HG02938 (cell line): ENCODE measurements at regions not wholly inside any gene's neighbourhood (a gene's known extent, or its start where the extent isn't known, plus 50 kb on each side); places are given as distances from the start of the nearest gene placed in this dataset.

Source experiments
- ATAC-seq: cut with Tn5 transposase; IDR thresholded peaks from one replicate; pipeline ENCODE4 v1.9.1; 2021; ENCODE audit warnings: mild to moderate bottlenecking, moderate library complexity; ENCODE audit not compliant: unreplicated experiment

DNA sequence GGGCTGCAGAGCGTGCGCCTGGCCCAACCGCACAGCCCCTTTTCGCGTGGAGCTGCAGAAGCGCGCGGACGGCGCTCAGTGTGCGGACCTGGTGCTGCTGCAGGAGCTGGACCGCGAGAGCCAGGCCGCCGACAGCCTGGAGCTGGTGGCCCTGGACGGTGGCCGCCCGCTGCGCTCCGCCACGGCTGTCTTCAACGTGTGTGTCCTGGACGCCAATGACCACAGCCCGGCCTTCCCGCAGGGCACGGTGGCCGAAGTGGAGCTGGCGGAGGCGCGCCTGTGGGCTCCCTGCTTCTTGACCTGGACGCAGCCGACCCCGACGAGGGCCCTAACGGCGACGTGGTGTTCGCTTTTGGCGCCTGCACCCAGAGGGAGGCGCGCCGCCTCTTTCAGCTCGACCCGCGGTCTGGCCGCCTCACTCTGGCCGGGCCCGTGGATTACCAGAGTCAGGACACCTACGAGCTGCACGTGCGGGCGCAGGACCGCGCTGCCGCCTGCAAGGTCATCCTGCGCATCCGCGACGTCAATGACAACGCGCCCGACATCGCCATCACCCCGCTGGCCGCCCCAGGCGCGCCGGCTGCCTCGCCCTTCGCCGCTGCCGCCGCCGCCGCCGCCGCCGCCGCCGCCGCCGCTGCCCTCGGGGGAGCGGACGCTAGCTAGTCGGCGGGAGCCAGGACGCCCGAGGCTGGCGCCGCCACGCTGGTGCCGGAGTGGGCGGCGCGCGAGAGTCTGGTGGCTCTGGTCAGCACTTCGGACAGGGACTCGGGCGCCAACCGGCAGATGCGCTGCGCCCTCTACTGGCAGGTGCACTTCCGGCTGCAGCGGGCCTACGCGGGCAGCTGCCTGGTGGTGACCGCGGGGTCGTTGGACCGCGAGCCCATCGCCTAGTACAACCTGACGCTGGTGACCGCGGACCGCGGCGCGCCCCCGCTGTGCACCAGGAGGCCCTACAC is 172.2 kb downstream of the OLFM4 start:
- ATAC-seq: no peak

DNA sequence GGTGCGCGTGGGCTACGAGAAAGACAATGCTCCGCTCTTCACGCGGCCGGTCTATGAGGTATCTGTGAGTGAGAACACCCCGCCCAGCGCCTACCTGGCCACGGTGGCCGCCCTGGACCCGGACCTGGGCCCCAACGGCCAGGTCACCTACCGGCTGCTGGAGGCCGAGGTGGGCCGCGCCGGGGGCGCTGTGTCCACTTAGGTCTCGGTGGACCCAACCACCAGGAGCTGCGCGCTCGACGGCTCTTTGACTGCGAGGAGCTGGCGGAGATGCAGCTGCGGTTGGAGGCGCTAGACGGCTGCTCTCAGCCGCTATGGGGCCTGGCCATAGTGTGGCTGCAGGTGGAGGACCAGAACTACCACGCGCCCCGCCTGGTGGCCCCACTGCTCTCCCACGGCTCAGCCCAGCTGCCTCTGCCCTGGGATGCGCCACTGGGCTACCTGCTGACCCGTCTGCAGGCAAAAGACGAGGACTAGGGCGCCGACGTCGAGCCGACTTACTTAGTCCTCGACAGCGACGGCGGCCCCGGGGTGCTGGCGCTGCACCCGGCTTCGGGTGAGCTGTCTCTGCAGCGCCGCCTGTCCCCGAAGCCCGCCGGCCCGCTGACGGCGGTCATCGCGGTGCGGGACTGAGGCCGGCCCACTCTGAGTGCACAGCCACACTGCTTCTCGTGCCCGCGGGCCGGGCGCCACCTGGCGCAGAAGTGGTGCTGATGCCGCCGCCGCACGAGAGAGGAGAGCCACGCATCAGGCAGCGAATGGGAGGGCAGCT is 173.0 kb downstream of the OLFM4 start:
- ATAC-seq: no peak

DNA sequence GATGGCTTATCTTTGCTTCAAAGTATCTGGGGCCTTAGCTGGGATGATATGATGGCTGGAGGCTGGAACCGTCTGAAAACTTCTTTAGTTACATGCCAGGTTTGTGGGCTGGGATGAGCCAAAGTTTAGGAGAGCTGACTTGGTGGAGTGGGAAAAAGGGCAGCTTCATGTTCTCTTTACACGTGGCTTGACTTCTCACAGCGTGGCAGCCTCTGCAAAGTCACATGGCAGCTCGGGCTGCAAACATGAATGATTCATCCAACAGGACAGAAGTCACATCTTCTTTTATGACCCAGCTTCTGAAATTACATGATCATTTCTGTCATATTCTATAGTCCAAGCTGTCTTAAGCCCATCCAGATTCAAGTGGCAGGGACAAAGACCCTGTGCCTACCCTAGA is 176.0 kb downstream of the OLFM4 start:
- no peak for ATAC-seq

DNA sequence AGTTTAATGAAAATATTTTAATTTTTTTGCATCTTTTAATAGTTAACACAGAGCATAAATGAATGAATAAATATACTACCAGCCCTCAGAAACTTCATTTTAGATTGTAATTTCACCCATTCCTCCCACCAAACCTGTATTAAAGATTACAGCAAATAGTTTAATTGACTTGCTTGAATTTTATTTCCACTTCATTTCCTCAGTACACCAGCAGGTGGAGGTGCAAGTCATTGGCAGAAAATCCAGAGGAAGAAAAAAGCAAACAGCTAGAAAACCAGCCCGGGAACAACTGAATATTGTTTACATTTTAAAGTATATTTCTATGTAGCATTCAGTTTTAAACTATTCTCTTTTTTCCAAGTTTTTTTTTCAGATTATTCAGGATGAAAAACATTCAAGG is 177.8 kb downstream of the OLFM4 start:
- ATAC-seq: no peak

DNA sequence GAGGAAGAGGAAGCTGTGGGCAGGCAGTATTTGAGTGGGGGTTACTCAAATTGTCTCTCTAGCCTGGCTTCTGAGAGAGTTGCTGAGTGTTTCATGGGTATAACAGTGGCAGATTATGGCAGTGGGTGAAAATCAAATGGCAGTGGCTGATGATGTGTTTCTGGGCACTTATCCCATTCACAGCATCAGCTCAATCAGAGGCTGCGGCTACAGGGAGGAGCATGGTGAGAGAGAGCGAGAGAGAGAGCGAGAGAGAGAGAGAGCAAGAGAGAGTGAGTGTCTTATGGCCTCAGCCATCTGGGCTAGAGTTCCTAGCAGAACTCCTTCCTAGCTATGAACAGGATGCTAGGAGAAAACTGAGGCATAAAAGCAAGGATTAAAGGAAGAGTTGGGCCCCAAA is 178.9 kb downstream of the OLFM4 start:
- ATAC-seq: no peak

DNA sequence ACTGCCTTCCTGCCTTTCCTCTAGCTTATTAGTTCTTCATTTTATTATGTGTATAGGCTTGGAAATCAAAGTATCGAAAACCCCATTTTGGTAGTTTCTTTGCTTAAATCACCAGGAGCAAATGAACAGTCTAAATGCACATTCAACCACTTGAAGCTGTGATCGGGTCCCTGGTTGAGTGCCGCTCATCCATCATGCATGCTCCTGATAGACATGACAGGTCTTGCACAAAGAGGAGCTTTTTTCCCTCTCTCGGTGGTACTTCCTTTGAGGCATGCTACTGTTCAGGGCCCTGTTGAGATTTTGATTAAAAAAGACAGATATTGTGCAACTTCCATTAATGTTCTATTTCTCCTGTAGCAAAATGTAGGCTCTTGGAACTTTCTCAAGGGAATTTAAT is 185.8 kb downstream of the OLFM4 start:
- ATAC-seq: no peak

DNA sequence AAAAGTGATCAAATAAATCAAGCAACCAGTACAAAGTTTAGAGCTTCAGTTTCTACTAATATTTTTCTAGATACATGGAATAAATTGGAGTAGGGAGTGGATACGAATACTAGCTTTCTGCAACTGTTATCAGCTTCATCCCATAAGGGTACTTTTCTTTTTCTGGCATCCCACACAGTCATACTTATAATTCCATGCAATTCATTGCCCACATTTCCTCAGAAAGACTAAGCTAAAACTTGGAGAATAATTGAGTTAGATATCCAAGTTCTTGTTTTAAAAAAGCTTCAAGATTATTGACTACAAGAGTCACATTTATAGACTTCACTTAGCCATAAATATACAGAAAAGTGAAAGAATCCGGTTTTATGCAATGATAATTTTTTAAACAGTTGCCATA is 186.9 kb downstream of the OLFM4 start:
- ATAC-seq: no peak

DNA sequence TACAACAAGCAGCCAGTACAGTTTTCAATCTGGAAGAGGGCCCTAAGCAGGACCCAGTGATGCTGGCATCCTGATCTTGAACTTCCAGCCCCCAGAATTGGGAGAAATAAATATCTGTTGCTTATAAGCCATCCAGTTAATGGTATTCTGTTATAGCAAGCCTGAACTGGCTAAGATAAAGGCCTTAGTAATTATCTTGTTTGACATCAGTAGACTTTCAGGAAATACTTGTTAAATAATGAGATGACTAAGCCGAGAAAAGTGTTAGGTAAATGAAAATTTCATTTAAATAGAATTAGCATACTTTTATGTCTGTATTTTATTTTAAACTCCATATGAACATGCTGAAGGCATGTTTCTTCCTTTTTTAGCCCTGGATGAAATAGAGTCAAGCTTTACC is 188.2 kb downstream of the OLFM4 start:
- ATAC-seq: no peak

DNA sequence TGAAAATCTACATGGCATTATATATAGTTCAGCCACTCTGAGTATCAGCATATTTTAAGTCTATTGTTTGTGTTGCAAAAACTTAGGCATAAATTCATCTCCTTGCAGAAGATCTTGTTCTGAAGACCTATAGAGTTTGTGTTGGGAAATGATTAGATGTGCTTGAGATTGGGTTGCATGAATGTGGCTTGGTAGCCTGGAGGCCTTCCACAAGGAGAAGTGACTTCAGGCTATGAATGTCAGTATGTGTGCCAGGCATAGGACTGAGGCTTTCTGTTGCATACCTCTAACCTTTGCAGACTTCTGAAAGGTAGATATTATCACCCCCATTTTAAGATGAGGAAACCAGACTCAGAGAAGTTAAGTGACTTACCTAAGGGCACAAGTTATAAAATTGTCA is 188.6 kb downstream of the OLFM4 start:
- no peak for ATAC-seq

DNA sequence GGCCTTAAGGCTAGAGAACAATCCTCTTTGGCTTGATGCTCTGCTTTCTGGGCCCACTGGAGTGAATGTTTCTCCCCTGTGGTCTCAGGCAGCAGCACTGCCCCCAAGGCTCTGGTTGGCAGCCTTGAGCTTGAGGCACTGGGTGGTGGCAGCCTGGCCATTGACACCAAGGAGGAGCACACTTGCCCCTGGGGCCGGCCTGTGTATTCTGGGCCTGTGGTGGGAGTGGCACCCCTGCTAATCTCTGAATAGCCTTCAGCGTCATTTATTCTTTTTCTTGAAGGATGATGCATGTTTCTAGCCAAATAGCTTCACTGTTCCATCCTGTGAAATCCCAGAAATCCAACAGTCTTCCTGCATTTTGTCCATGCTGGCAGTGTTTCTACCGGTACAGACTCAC is 191.4 kb downstream of the OLFM4 start:
- no peak for ATAC-seq

DNA sequence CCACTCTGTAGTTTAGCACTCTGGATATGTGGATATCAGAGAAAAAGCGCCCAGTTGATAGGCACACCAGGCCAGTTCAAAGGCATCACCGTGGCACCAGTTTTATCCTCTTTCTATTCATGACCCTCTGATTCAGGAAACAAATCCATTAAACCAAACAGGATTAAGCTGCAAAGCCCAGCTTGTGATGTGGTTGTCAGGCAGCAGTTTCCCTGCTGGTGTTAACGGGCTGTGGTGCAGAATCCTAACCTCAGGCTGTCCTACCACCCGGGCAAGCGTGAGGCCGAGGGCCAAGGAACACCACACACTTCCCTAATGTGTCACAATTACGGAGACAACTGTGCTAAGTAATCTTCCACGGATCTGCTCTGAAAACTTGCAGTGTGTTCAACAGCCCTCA is 209.1 kb downstream of the OLFM4 start:
- no peak for ATAC-seq

DNA sequence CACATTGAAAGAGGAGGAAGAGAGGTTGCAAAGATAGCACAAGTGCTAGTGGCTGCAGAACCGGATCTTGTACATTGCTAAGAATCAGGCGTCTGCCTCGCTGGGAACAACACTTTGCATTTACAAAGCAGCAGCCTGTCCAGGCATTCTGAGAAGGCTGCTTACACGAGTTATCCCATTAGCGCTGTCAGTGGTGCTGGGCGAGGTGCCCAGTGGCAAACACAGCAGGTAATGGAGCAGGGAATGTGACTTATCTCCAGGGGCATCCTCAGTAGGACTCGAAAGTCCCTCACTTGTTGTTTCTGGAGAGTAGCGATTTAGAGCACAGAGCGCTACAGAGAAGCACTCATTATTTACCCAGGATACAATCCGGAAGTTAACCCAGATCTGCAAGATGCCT is 209.6 kb downstream of the OLFM4 start:
- no peak for ATAC-seq

DNA sequence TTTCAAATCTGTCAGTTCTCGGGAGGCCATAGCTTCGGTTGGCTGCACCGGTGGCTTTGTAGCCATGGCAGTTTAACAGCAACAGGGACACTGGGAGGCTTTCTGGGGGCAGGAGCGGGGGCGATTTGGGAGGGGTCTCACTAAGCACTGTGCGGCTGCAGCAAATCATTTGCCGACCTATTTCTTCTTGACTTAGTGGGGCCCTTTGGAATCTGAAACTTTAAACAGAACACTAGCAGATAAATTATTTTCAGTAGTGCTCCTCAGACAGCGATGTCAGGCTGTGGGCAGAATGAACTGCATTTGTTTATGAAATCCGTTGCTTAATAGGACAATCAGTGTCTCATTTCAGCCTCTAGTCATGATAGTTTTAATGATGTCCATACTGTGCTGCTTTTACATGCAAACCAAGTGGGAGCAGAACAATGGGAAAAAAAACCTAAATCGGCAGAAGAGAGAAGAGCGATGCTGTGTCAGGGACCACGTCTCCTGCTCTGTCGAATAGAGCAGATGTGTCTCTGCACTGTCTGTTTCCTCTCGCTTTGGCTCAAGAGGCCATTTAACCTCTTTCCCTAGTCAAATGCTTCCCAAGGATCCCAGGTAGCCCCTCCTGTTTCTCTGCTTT is 211.9 kb downstream of the OLFM4 start:
- no peak for ATAC-seq

DNA sequence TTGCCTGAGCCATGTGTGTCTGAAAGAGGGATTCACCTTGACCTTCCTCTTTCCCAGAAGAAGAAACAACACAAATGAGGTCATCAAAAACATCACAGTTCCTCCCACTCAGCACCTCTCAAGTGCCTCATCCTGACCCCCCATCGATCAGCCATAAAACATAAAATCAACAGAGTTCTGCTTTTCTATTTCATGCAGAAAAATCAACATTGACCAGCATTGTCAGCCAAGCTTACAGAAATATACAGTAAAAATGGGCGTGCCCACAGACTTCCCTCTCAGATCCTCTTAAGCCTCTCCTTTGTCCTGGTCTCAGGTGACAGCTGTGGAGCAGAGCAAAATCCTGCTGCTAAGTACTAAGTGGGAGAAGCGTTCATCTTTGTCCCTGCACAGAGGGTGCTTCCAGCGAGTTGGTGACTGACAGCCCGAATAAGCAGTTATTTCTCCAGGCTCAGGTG is 213.3 kb downstream of the OLFM4 start:
- no peak for ATAC-seq

DNA sequence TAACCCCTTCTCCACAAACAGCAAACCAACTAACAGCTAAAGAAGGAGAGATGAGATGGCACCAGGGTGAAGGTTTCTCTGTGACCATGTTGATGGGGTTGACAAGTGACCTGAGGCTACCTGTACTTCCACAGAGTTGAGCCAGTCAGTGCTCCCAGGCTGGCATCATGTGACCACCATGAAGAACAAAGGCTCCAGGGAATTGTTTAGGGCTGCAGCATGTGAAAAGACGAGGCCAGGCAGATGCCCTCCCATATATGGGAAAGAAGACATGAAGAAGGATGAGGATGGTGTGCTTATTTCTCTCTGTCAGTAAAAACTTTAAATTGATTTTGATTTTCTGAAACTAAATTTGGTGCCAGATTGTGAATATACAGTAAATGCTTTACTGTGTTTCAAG is 220.6 kb downstream of the OLFM4 start:
- no peak for ATAC-seq

DNA sequence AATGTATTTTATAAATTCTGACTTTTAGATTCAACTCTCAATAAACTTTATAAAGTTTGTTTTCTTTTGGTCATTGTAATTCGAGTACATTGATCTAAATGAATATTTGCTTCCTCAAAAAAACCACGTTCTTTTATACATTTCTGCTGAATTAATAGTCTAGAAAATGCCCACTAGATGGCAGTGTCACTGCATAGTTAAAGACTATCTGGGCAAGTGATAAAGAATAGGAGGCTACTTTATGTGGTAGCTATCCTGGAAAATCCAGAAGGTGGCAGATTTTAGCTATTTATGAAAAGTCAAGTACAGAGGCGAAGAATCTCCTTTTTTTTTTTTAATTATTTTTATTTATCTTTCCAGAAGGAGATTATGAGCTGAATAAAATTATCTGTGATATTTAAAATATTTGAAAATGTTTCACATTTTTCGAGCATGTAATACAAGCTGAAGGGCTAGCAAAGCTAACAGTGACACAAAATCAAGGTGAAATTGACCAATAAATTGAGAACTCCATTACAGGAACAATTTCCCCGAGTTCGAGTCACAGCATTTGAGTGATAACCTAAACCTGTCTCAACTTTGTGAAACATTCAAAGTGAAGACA is 221.8 kb downstream of the OLFM4 start:
- ATAC-seq: peak; percentile 93

DNA sequence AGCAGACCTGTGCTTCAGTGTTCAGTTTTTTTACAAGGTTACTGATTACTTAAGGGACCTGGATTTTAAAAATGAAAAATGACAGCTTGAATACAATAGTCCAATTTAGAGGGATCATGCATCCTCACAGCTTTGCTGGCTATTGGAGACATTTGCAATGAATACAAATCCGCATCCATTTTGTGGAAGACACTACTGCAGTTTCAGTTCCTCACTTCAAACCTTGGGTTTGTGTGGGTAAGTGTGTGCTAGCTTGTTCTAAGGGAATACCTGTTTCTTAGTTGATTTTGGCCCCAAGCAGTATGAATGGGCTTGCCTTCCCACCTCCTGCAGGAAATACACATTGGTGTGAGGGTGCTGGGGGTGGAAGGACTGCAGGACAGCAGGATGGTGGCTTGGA is 222.4 kb downstream of the OLFM4 start:
- ATAC-seq: no peak

DNA sequence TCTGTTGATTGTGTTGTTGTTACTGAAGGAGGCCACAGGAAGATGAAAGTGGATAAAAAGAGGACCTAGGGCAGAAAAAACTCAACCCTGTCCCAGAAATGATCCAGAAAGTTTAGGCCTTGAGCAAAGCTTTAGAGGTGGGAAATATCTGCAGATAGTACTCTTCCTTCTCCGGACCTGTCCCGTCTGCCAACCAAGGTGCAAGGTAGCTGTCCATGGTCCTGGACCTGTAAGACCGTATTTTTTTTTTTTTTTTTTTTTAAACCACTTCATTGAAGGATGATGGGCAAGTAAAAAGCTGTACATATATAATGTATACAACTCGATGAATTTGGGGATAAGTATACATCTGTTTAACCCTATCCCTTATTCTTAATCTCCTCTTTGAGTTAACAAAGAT is 225.9 kb downstream of the OLFM4 start:
- no peak for ATAC-seq

DNA sequence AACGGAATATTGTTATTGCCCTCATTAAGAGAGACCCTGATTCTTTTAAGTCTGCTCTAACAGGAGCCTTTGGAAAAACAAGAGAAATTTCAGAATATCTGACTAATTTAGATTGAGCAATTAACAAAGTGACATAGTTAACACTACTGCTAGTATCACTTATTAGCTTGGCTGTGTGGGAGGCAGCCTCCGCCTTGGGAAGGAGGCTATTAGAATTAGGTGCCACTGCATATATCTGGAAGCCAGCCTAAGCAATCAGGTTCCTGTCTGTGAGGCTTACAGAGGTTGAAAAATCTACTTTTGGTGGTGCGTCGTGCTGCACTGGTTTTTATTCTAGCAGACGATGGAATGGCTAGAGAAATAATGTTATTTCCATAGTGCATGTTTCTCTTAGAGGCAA is 227.2 kb downstream of the OLFM4 start:
- ATAC-seq: no peak

DNA sequence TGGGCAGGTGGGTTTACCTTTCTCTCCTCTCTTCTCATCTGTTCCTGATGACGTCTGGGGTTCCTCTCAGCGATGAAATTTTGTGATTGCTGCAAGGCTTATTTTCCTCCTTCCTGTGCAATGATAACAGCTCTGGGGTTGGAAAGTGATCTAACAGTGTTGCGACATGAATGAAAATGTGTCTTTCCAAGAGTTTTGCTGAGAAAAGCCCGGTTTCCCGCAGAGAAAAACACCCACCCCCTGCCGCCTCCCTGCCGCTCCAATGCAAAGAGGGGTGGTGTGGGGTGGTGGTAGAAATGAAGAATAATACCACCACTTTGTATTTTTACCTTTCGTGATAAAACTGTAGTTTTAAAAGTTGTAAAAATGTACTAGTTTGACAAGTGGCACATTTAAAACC is 232.0 kb downstream of the OLFM4 start:
- no peak for ATAC-seq

DNA sequence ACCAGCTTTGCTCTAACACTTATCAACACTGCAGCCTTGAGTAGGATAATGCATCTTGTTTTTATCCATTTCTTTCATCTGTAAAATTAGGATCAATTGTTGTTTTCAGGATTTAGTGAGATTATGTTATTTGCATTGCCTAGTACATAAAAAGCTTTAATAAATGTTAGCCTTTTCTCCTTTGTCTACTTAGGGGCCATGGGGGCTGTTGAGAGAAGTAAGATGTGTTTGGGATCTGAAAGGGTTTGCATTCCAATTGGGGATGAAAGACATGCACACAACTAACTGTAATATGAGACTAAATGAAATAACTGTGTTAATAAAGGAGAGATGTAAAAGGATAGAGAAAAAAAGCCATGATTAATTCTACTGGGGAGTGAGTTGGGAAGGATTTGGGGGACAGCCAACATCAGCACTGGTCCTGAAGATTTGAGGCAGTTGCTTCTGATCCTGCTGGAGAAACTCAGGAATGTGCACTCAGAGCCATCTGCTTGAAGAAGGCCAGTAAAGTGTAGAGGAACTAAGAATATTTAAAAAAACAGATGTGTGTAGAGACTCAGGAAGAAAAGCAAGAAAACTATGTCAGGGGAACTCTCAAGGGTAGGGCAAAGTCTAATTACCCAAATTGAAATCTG is 236.3 kb downstream of the OLFM4 start:
- ATAC-seq: no peak
